ENCODE measurements at regions not wholly inside any gene's neighbourhood (a gene's known extent, or its start where the extent isn't known, plus 50 kb on each side); places are given as distances from the start of the nearest gene placed in this dataset.
A peak's percentile ranks its signal among the peaks of the same experiment; 100 is the strongest.

GRCh38 chr6:71181565-71181964 is 107.0 kb upstream of the OGFRL1 start:
- no peak for TF ChIP-seq CTCF (IDR thresholded peaks at IDR 0.05; ENCODE audit: insufficient read depth, low read depth, low read length, missing control alignments)
- DNase-seq (ENCODE audit: low read depth): no peak
- H3K4me3 ChIP-seq (ENCODE audit: low read depth, low read length): no peak overlapping the region

- H3K4me3 ChIP-seq (ENCODE audit: low read depth, low read length): no peak overlapping the region
- DNase-seq (ENCODE audit: low read depth): no peak
- TF ChIP-seq CTCF (IDR thresholded peaks at IDR 0.05; ENCODE audit: insufficient read depth, low read depth, low read length, missing control alignments): no peak
These were observed 101.5 kb upstream of the OGFRL1 start for GRCh38 chr6:71187141-71187540.

GRCh38 chr6:71190809-71191208 is 97.8 kb upstream of the OGFRL1 start:
- H3K4me3 ChIP-seq (ENCODE audit: low read depth, low read length): no peak overlapping the region
- no peak for TF ChIP-seq CTCF (IDR thresholded peaks at IDR 0.05; ENCODE audit: insufficient read depth, low read depth, low read length, missing control alignments)
- DNase-seq (ENCODE audit: low read depth): peak; percentile 12

GRCh38 chr6:71194724-71195123 is 93.9 kb upstream of the OGFRL1 start:
- no peak overlapping the region for H3K4me3 ChIP-seq (ENCODE audit: low read depth, low read length)
- no peak for DNase-seq (ENCODE audit: low read depth)
- TF ChIP-seq CTCF (IDR thresholded peaks at IDR 0.05; ENCODE audit: insufficient read depth, low read depth, low read length, missing control alignments): no peak

- no peak for DNase-seq (ENCODE audit: low read depth)
- no peak for TF ChIP-seq CTCF (IDR thresholded peaks at IDR 0.05; ENCODE audit: insufficient read depth, low read depth, low read length, missing control alignments)
- no peak overlapping the region for H3K4me3 ChIP-seq (ENCODE audit: low read depth, low read length)
These were observed 91.3 kb upstream of the OGFRL1 start for GRCh38 chr6:71197267-71197666.

- no peak for TF ChIP-seq CTCF (IDR thresholded peaks at IDR 0.05; ENCODE audit: insufficient read depth, low read depth, low read length, missing control alignments)
- DNase-seq (ENCODE audit: low read depth): no peak
- no peak overlapping the region for H3K4me3 ChIP-seq (ENCODE audit: low read depth, low read length)
These were observed 90.8 kb upstream of the OGFRL1 start for GRCh38 chr6:71197780-71198179.

- no peak overlapping the region for H3K4me3 ChIP-seq (ENCODE audit: low read depth, low read length)
- no peak for TF ChIP-seq CTCF (IDR thresholded peaks at IDR 0.05; ENCODE audit: insufficient read depth, low read depth, low read length, missing control alignments)
- no peak for DNase-seq (ENCODE audit: low read depth)
These were observed 89.7 kb upstream of the OGFRL1 start for GRCh38 chr6:71198908-71199307.

All from GM12865 (cell line).